Keratinocyte (primary cell): ENCODE measurements at regions not wholly inside any gene's neighbourhood (a gene's known extent, or its start where the extent isn't known, plus 50 kb on each side); places are given as distances from the start of the nearest gene placed in this dataset.
"Not testable (repeated sequence)": the region's sequence is repeated elsewhere in the genome, so short reads cannot be mapped to it uniquely, and the experiment has no call there.

ENCODE experiments used
- DNase-seq: peaks from one replicate; pipeline ENCODE4 v3.0.0-alpha.2; 2011; ENCODE audit warnings: low read depth, missing footprints, low spot score
- FAIRE-seq: peaks from 2 replicates; lab custom pipeline; 2011; peaks lifted over from hg19 to GRCh38; lab: Jason Lieb, UNC
- H2AFZ ChIP-seq: 2 replicates; pipeline ENCODE4 v1.6.0; 2012; ENCODE audit warnings: low read length, control low read depth, inconsistent platforms; ENCODE audit not compliant: control insufficient read depth
- H3K27ac ChIP-seq: 2 replicates; pipeline ENCODE4 v1.5.1; 2011; ENCODE audit warnings: low read length; ENCODE audit not compliant: control insufficient read depth, insufficient read depth
- H3K27me3 ChIP-seq: 3 replicates; pipeline ENCODE4 v1.6.0; 2011; ENCODE audit warnings: low read length; ENCODE audit not compliant: control insufficient read depth, insufficient read depth; ENCODE audit errors: extremely low read depth
- H3K36me3 ChIP-seq, 2 experiments: 2 replicates in 1 of 2; 3 replicates in 1 of 2; pipeline ENCODE4 v1.5.1; 2011; ENCODE audit warnings: low read length in 2 of 2, mild to moderate bottlenecking in 1 of 2; ENCODE audit not compliant: control insufficient read depth in 2 of 2, insufficient read depth in 2 of 2; ENCODE audit errors: extremely low read depth in 1 of 2
- H3K4me1 ChIP-seq: 3 replicates; pipeline ENCODE4 v1.5.1; 2011; ENCODE audit warnings: low read length; ENCODE audit not compliant: control insufficient read depth, insufficient read depth; ENCODE audit errors: extremely low read depth
- H3K4me2 ChIP-seq: 3 replicates; pipeline ENCODE4 v1.6.0; 2011; ENCODE audit warnings: low read depth, low read length; ENCODE audit not compliant: control insufficient read depth, insufficient read depth; ENCODE audit errors: extremely low read depth
- H3K4me3 ChIP-seq, 3 experiments: fragments of 200-600 bp in 1 of 3; sonication (generic) in 1 of 3; 2 replicates in 2 of 3; 3 replicates in 1 of 3; pipeline ENCODE4 v1.5.1; 2011 to 2016; ENCODE audit warnings: low read length in 3 of 3, mild to moderate bottlenecking in 3 of 3, control low read depth in 2 of 3, inconsistent platforms in 1 of 3, low read depth in 1 of 3, mixed read lengths in 1 of 3, mixed run types in 1 of 3, moderate library complexity in 1 of 3; ENCODE audit not compliant: control insufficient read depth in 2 of 3, insufficient read depth in 2 of 3; ENCODE audit errors: extremely low read depth in 1 of 3
- H3K79me2 ChIP-seq: 2 replicates; pipeline ENCODE4 v1.6.0; 2012; ENCODE audit warnings: low read length; ENCODE audit not compliant: control insufficient read depth, insufficient read depth
- H3K9ac ChIP-seq: 3 replicates; pipeline ENCODE4 v1.6.0; 2011; ENCODE audit warnings: low read length; ENCODE audit not compliant: control insufficient read depth, insufficient read depth; ENCODE audit errors: extremely low read depth
- H3K9me1 ChIP-seq: 3 replicates; pipeline ENCODE4 v1.6.0; 2011; ENCODE audit warnings: low read length; ENCODE audit not compliant: control insufficient read depth, insufficient read depth; ENCODE audit errors: extremely low read depth
- H3K9me3 ChIP-seq: 2 replicates; pipeline ENCODE4 v1.5.1; 2012; ENCODE audit warnings: low read depth, low read length; ENCODE audit not compliant: control insufficient read depth
- H4K20me1 ChIP-seq: 3 replicates; pipeline ENCODE4 v1.6.0; 2011; ENCODE audit warnings: low read length; ENCODE audit not compliant: control insufficient read depth, insufficient read depth; ENCODE audit errors: extremely low read depth
- EZH2 ChIP-seq: IDR thresholded peaks from one replicate; pipeline ENCODE4 v1.6.1; 2012; ENCODE audit warnings: inconsistent platforms, mild to moderate bottlenecking, low read length, moderate library complexity
- dilution Hi-C: fragments of 300-500 bp; cut with MboI; formaldehyde crosslinking; loops from one replicate; pipeline ENCODE4 v1.7.0; 2020; ENCODE audit warnings: low sequenced_read_pairs; ENCODE audit not compliant: extremely low pct_ligation_motif_present
- TF ChIP-seq, protein P1 (sequence below), 3 experiments: IDR thresholded peaks in 1 of 3; conservative IDR thresholded peaks in 1 of 3; optimal IDR thresholded peaks in 1 of 3; 2 replicates in 2 of 3; 3 replicates in 1 of 3; pipeline versions ENCODE3 to v1.5.1; 2011; ENCODE audit warnings: low read length in 3 of 3, mild to moderate bottlenecking in 3 of 3, moderate library complexity in 2 of 3, control low read depth in 1 of 3, inconsistent platforms in 1 of 3; ENCODE audit not compliant: insufficient read depth in 2 of 3; ENCODE audit errors: extremely low read depth in 1 of 3

DNA sequence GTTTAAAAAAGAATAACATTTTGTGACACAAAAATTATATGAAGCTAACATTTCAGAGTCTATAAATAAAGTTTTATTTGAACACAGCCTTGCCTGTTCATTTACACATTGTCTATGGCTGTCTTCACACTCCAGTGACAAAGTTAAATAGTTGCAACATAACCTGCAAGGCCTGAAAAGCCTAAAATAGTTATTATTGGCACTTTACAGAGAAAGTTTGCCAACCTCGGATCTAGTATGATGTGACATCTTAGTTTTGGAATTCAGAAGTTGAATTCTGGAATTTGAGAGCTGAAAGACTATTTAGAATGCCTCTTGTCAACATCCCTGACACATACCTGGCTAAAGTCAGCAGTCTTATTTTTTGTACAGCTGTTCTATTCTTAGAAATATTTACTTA is 68.3 kb downstream of the DYRK2 start:
- no peak overlapping the region for H3K9ac ChIP-seq
- H3K27ac ChIP-seq: no peak overlapping the region
- dilution Hi-C loops: no loop called here
- H3K27me3 ChIP-seq: no peaks in the 10 kb centered on the region
- H3K4me3 ChIP-seq: no peak overlapping the region
- no peak for DNase-seq
- H3K79me2 ChIP-seq: no peaks in the 10 kb centered on the region
- no peaks in the 10 kb centered on the region for H3K9me3 ChIP-seq
- H3K9me1 ChIP-seq: no peaks in the 10 kb centered on the region
- no peak overlapping the region for H3K4me2 ChIP-seq
- no peaks in the 10 kb centered on the region for H4K20me1 ChIP-seq
- FAIRE-seq: no peak
- H2AFZ ChIP-seq: no peak overlapping the region
- TF ChIP-seq, protein P1, sequence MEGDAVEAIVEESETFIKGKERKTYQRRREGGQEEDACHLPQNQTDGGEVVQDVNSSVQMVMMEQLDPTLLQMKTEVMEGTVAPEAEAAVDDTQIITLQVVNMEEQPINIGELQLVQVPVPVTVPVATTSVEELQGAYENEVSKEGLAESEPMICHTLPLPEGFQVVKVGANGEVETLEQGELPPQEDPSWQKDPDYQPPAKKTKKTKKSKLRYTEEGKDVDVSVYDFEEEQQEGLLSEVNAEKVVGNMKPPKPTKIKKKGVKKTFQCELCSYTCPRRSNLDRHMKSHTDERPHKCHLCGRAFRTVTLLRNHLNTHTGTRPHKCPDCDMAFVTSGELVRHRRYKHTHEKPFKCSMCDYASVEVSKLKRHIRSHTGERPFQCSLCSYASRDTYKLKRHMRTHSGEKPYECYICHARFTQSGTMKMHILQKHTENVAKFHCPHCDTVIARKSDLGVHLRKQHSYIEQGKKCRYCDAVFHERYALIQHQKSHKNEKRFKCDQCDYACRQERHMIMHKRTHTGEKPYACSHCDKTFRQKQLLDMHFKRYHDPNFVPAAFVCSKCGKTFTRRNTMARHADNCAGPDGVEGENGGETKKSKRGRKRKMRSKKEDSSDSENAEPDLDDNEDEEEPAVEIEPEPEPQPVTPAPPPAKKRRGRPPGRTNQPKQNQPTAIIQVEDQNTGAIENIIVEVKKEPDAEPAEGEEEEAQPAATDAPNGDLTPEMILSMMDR (optimal IDR thresholded peaks at IDR 0.05 in 1 of 3, IDR thresholded peaks at IDR 0.05 in 1 of 3, conservative IDR thresholded peaks at IDR 0.05 in 1 of 3; ENCODE audit: extremely low read depth in 1 of 3, insufficient read depth in 2 of 3, low read length in 3 of 3): no peak
- TF ChIP-seq EZH2: no peak
- no peaks in the 10 kb centered on the region for H3K4me1 ChIP-seq
- H3K36me3 ChIP-seq: no peaks in the 10 kb centered on the region

DNA sequence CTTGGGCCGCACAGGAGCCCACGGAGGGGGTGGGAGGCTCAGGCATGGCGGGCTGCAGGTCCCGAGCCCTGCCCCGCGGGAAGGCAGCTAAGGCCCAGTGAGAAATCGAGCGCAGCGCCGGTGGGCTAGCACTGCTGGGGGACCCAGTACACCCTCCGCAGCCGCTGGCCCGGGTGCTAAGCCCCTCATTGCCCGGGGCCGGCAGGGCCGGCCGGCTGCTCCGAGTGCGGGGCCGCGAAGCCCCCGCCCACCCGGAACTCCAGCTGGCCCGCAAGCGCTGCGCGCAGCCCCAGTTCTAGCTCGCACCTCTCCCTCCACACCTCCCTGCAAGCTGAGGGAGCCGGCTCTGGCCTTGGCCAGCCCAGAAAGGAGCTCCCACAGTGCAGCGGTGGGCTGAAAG is 70.8 kb downstream of the DYRK2 start:
- H3K27me3 ChIP-seq, H3K27ac ChIP-seq, DNase-seq, H3K4me1 ChIP-seq, H4K20me1 ChIP-seq, FAIRE-seq, H3K9me3 ChIP-seq, dilution Hi-C loops, H3K9ac ChIP-seq, H3K36me3 ChIP-seq, H3K79me2 ChIP-seq, H3K9me1 ChIP-seq, H3K4me3 ChIP-seq, H2AFZ ChIP-seq, H3K4me2 ChIP-seq: not testable (repeated sequence)

DNA sequence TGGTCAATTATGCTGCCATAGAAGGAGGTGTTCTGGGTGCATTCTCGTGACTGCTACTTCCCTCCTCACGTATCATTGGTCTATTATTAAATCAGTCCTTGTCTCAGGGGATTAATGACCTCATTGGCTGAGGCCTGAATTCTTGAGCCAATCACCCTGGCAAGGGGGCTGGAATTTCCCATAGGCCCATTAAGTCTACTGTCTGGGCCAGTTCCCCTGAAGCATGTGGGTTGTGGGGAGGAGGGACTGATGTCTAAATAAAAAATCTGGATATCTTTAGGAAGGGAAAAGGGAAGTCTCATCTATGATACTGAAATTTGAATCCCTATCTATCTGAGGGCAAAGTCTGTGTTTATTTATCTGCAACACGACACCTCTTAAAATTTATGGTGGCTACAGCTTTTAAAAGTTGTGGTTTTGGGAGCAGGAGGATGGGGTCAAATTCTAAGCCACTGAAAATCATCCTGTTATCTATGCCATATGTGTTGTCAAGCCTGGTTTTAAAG is 71.9 kb downstream of the DYRK2 start:
- H3K36me3 ChIP-seq: no peaks in the 10 kb centered on the region
- no peak overlapping the region for H3K9ac ChIP-seq
- H3K4me3 ChIP-seq: no peak overlapping the region
- H3K79me2 ChIP-seq: no peaks in the 10 kb centered on the region
- TF ChIP-seq, protein P1 (optimal IDR thresholded peaks at IDR 0.05 in 1 of 3, IDR thresholded peaks at IDR 0.05 in 1 of 3, conservative IDR thresholded peaks at IDR 0.05 in 1 of 3; ENCODE audit: extremely low read depth in 1 of 3, insufficient read depth in 2 of 3, low read length in 3 of 3): no peak
- TF ChIP-seq EZH2: no peak
- no peaks in the 10 kb centered on the region for H3K4me1 ChIP-seq
- H3K27ac ChIP-seq: no peak overlapping the region
- no peak for DNase-seq
- H3K4me2 ChIP-seq: no peak overlapping the region
- no peak for FAIRE-seq
- H3K9me1 ChIP-seq: no peaks in the 10 kb centered on the region
- no peaks in the 10 kb centered on the region for H3K27me3 ChIP-seq
- H2AFZ ChIP-seq: no peak overlapping the region
- no peaks in the 10 kb centered on the region for H4K20me1 ChIP-seq
- H3K9me3 ChIP-seq: no peaks in the 10 kb centered on the region
- dilution Hi-C loops: no loop called here
